Natural killer cell (primary cell): ENCODE measurements at regions not wholly inside any gene's neighbourhood (a gene's known extent, or its start where the extent isn't known, plus 50 kb on each side); places are given as distances from the start of the nearest gene placed in this dataset.

Source experiments
- ATAC-seq, 3 donors: fragments of 150-1000 bp in 2 of 3; fragments of 200-7000 bp in 1 of 3; cut with Tn5 transposase; 1 replicate in 1 of 3; 2 replicates in 2 of 3; pipeline ENCODE4 v1.10.0; 2021; ENCODE audit warnings: mild to moderate bottlenecking in 2 of 3, moderate library complexity in 2 of 3
- DNase-seq, 2 donors: peaks; one replicate each; pipeline versions ENCODE4 v3.0.0 to v3.0.0-alpha.2; 2013 to 2021; ENCODE audit warnings: mixed read lengths in 1 of 2
- H3K27ac ChIP-seq: one replicate; pipeline ENCODE4 v1.5.1; 2013; ENCODE audit warnings: mild to moderate bottlenecking, low read length
- H3K27me3 ChIP-seq: one replicate; pipeline ENCODE4 v1.6.1; 2013; ENCODE audit warnings: low read length; ENCODE audit not compliant: control insufficient read depth, insufficient read depth
- H3K36me3 ChIP-seq: one replicate; pipeline ENCODE4 v1.6.1; 2013; ENCODE audit warnings: low read length; ENCODE audit not compliant: control insufficient read depth, insufficient read depth
- H3K4me1 ChIP-seq: one replicate; pipeline ENCODE4 v1.6.1; 2013; ENCODE audit warnings: low read length; ENCODE audit not compliant: control insufficient read depth, insufficient read depth
- H3K4me3 ChIP-seq: one replicate; pipeline ENCODE4 v1.5.1; 2013; ENCODE audit warnings: low read length
- H3K9me3 ChIP-seq: one replicate; pipeline ENCODE4 v1.6.1; 2013; ENCODE audit warnings: low read length; ENCODE audit not compliant: control insufficient read depth, insufficient read depth
- H3K27ac Mint-ChIP-seq, 2 donors: one replicate each; pipeline ENCODE4 v1.8.0; 2022; ENCODE audit warnings: mild to moderate bottlenecking in 2 of 2, mixed read lengths in 2 of 2, moderate library complexity in 1 of 2
- H3K27me3 Mint-ChIP-seq, 2 donors: one replicate each; pipeline ENCODE4 v1.8.0; 2022; ENCODE audit warnings: low read depth in 2 of 2, mixed read lengths in 2 of 2
- H3K36me3 Mint-ChIP-seq: one replicate; pipeline ENCODE4 v1.8.0; 2022; ENCODE audit warnings: mixed read lengths
- H3K4me1 Mint-ChIP-seq, 2 donors: one replicate each; pipeline ENCODE4 v1.8.0; 2022; ENCODE audit warnings: mixed read lengths in 2 of 2
- H3K4me3 Mint-ChIP-seq: one replicate; pipeline ENCODE4 v1.8.0; 2022; ENCODE audit warnings: mild to moderate bottlenecking, moderate library complexity, mixed read lengths
- H3K9me3 Mint-ChIP-seq, 2 donors: one replicate each; pipeline ENCODE4 v1.8.0; 2022; ENCODE audit warnings: mixed read lengths in 2 of 2
- WGBS: methylation state at CpG from one replicate; pipeline ENCODE4 v1.1.7; 2013; ENCODE audit warnings: missing lambda C conversion rate; ENCODE audit not compliant: insufficient coverage; 5-methylcytosine and 5-hydroxymethylcytosine counted together
- intact Hi-C: fragments of 100-400 bp; cut with micrococcal nuclease; formaldehyde crosslinking; loops from one replicate; pipeline ENCODE4 v1.14.2; 2022
- TF ChIP-seq, protein P1 (sequence below): fragments of 200-600 bp; IDR thresholded peaks from one replicate; pipeline ENCODE4 v1.8.0; 2022; ENCODE audit warnings: antibody characterized with exemption

GRCh38 chr12:107558141-107558815 lies 127.3 kb upstream of the PWP1 start:
- H3K36me3 ChIP-seq: no peaks in the 10 kb centered on the region
- no peak overlapping the region for H3K27ac Mint-ChIP-seq
- H3K9me3 Mint-ChIP-seq: no peaks in the 10 kb centered on the region
- TF ChIP-seq, protein P1, sequence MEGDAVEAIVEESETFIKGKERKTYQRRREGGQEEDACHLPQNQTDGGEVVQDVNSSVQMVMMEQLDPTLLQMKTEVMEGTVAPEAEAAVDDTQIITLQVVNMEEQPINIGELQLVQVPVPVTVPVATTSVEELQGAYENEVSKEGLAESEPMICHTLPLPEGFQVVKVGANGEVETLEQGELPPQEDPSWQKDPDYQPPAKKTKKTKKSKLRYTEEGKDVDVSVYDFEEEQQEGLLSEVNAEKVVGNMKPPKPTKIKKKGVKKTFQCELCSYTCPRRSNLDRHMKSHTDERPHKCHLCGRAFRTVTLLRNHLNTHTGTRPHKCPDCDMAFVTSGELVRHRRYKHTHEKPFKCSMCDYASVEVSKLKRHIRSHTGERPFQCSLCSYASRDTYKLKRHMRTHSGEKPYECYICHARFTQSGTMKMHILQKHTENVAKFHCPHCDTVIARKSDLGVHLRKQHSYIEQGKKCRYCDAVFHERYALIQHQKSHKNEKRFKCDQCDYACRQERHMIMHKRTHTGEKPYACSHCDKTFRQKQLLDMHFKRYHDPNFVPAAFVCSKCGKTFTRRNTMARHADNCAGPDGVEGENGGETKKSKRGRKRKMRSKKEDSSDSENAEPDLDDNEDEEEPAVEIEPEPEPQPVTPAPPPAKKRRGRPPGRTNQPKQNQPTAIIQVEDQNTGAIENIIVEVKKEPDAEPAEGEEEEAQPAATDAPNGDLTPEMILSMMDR: no peak
- H3K4me3 ChIP-seq: no peak overlapping the region
- ATAC-seq (no peak), DNase-seq (no peak)
- H3K9me3 ChIP-seq: no peaks in the 10 kb centered on the region
- no peaks in the 10 kb centered on the region for H3K27me3 ChIP-seq
- no peaks in the 10 kb centered on the region for H3K36me3 Mint-ChIP-seq
- no peaks in the 10 kb centered on the region for H3K4me1 Mint-ChIP-seq
- no peaks in the 10 kb centered on the region for H3K4me1 ChIP-seq
- no peaks in the 10 kb centered on the region for H3K27me3 Mint-ChIP-seq
- H3K4me3 Mint-ChIP-seq: no peak overlapping the region
- 91% methylated on average over 9 of the region's 9 CpGs for WGBS
- intact Hi-C loops: no loop called here
- H3K27ac ChIP-seq: no peak overlapping the region

- H3K36me3 Mint-ChIP-seq: no peaks in the 10 kb centered on the region
- DNase-seq: no peak
- H3K4me3 Mint-ChIP-seq: no peak overlapping the region
- H3K9me3 Mint-ChIP-seq: no peaks in the 10 kb centered on the region
- TF ChIP-seq, protein P1: no peak
- H3K9me3 ChIP-seq: no peaks in the 10 kb centered on the region
- intact Hi-C loops: no loop called here
- no peak overlapping the region for H3K4me3 ChIP-seq
- 80% methylated on average over 5 of the region's 5 CpGs for WGBS
- H3K27ac ChIP-seq: no peak overlapping the region
- H3K4me1 Mint-ChIP-seq: no peaks in the 10 kb centered on the region
- H3K27ac Mint-ChIP-seq: no peak overlapping the region
- no peaks in the 10 kb centered on the region for H3K36me3 ChIP-seq
- no peak for ATAC-seq
- no peaks in the 10 kb centered on the region for H3K27me3 Mint-ChIP-seq
- no peaks in the 10 kb centered on the region for H3K4me1 ChIP-seq
- H3K27me3 ChIP-seq: no peaks in the 10 kb centered on the region
Observed at GRCh38 chr12:107558816-107559382, 126.7 kb upstream of the PWP1 start.

DNA sequence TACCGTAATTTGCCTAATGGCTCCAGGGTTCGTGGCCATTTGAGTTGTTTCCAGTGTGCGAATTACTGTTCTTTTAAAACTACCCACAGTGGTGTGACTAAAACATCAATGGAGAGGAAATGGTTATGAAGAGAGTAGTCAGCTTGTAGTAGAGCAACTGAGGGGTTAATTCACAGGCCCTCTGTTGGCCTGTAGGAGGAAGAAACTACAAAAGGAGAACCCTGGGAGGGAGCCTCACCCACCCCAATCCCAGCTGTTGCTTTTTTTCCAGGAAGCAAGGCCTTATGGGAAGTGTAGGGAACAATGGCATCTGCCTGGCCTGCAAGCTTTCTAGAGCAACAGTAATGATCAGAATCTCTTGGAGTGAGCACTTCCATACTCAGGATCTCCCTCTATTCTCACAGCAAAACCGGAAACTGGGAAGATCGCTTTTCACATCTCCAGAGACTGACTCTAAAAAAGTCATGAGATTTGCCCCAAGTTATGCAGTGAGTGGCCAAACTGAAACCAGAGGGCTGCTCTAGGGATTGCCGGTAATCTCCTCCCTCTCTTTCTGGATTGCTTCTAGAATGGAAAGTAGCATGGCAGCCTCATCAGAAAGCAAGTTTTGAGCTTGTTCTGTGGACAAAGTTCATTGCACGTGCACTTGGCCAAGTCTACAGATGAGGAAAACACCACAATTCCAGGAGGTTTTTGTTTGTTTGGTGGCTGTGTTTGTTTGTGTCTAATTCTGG lies 125.3 kb upstream of the PWP1 start:
- intact Hi-C loops: no loop called here
- H3K4me1 Mint-ChIP-seq: peaks cover 0 to 7% of the 10 kb centered on the region in 2 donors
- ATAC-seq: no peak
- Histone ChIP-seq H3K36me3 (no peaks in the 10 kb centered on the region), H3K27me3 (no peaks in the 10 kb centered on the region), H3K4me1 (no peaks in the 10 kb centered on the region), H3K27ac (no peak overlapping the region), H3K9me3 (no peaks in the 10 kb centered on the region), H3K4me3 (no peak overlapping the region)
- no peaks in the 10 kb centered on the region for H3K27me3 Mint-ChIP-seq
- TF ChIP-seq, protein P1: no peak
- H3K9me3 Mint-ChIP-seq: no peaks in the 10 kb centered on the region
- no peak for DNase-seq
- H3K36me3 Mint-ChIP-seq: no peaks in the 10 kb centered on the region
- no peak overlapping the region for H3K4me3 Mint-ChIP-seq
- 89% methylated on average over 7 of the region's 7 CpGs for WGBS
- no peak overlapping the region for H3K27ac Mint-ChIP-seq
